Stimulated activated CD8-positive, alpha-beta memory T cell treated with anti-CD3 and anti-CD28 coated beads, Interleukin-12 subunit alpha, Interleukin-12 subunit beta, amount 100 ng/mL, for 24 hours (primary cell): ENCODE measurements at regions not wholly inside any gene's neighbourhood (a gene's known extent, or its start where the extent isn't known, plus 50 kb on each side); places are given as distances from the start of the nearest gene placed in this dataset.

Experiments used
- DNase-seq: peaks from one replicate; pipeline ENCODE4 v3.0.0-alpha.2; 2020; ENCODE audit errors: extremely low read depth

- no peak for DNase-seq
Observed at GRCh38 chr10:21326594-21327288, 198.7 kb downstream of the SKIDA1 start.

DNA sequence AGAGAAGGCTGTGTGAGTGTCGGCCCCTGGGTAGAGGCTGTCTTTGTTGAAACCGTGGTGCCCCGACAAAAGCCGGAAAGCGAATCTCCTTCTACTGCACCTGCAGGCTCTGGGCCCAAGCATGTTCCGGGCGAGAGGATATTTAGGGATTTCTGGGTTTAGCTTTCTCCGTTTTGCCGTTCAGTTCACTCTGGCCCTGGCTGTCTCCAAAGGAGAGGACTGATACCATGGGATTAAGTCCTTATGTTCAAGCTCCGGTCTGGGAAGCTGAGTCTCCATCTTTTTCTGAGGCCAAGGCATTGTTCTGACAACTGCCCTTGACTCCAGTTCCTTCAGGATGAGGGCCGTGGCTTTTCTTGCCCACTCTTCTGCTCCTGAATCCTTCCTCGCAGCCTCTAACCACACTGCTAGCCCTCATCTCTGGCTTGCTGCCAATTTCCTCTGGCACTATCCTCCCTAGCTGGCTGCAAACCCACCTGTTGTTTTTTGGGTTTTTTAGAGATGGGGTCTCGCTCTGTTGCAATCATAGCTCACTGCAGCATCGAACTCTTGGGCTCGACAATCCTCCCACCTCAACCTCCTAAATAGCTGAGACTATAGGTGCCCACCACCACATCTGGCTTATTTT lies 206.8 kb downstream of the SKIDA1 start:
- DNase-seq = no peak

GRCh38 chr10:21317902-21318301 lies 207.6 kb downstream of the SKIDA1 start:
- no peak for DNase-seq

DNA sequence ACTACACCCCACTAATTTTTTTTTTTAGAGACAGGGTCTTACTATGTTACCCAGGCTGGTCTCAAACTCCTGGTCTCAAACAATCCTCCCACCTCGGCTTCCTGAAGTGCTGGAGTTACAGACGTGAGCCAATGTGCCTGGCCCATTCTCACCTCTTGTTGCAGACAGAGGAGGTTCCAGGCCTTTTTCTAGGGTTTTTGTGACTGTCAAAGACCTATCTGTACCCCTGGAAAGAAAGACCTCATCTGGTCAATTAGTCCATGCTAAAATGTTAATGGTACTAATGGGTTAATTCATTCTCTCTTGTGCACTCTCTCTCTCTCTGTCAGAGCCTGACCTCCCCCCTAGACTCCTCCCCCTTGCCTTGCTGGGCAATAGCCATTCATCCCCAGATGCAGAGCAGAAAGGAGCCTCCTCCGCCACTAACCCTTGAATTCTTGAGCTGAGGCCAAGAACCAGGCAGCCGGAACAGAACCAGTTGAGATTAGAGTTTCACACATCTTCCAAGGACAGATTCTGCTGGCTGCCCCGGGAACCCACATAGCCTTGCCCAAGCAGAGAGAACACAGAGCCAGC lies 209.7 kb downstream of the SKIDA1 start:
- no peak for DNase-seq

- no peak for DNase-seq
Observed at GRCh38 chr10:21314906-21315644, 210.4 kb downstream of the SKIDA1 start.

DNA sequence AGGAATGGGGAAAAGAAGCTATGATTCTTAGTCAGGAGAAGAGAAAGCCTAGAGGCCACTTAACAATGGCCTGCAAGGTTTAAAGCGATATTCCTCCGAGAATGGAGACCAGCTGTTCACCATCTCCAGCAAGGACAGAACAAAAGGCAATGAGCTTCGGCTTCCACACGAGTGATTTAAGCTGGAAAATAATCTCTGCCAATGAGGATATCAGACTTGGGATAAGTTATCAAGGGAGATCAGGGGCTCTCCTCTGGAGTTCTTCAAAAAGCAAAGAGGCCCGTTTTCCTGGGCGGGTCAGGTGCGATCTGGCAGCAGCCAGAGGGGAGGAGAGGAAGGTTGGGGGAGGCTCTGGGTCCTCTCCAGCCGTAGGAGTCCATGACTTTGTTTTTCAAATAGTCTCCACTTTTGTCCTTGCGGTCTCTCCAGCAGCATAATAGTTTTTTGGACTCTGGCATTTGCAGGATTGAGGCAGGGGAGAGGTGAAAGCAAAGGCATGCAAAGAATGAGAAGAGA lies 211.3 kb downstream of the SKIDA1 start:
- no peak for DNase-seq

GRCh38 chr10:21313691-21314090 lies 211.8 kb downstream of the SKIDA1 start:
- no peak for DNase-seq

DNA sequence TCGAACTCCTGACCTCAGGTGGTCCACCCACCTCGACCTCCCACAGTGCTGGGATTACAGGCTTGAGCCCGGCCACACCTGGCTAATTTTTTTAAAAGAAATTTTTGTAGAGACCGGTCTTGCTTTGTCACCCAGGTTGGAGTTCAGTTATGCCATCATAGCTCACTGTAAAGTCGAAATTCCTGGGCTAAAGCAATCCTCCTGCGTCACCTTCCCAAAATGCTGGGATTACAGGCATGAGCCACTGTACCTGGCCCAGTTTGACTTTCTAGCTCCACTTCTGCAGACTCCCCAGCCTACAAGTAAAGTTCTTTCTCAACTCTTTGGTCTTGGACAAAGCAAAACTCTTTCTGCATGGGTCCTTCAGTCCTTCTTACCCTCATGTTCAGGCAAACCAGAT lies 214.1 kb downstream of the SKIDA1 start:
- DNase-seq = no peak

DNA sequence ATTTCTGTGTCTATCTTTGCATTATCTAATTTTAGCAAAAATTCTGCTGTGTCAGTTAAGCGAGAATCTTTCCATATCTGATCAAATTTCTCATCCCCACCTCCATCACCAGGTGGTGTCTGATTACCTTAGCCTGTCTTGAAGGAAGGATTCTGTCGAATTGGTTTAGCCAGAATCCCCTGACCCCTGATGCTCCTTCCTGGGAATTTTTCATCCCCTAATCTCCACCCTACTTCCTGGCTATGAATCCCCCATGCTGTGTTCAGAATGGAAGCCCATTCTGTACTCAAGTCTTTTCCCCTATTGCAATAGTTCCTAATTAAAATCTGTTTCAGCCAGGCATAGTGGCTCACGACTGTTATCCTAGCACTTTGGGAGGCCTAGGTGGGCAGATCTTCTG lies 216.1 kb downstream of the SKIDA1 start:
- no peak for DNase-seq

DNA sequence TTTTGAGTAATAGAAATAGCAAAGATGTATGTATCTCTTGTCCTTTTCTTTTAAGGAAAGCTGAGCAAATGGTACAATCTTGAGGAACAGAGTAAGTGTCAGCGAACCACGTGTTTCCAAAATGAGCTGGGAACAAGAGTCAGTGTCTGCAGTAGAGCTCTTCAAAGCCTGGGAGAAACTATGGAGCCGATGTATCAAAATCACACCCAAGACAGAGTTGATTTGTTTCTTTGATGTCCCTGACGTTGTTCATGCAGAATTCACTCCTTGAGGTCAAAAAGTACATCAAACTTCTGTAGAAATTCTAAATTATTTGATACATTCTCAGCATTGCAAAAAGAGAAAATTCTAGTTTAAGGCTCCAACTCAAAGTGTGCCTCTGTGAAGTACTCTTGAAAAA lies 216.5 kb downstream of the SKIDA1 start:
- DNase-seq = no peak

- DNase-seq = no peak
Observed at GRCh38 chr10:21308018-21308417, 217.5 kb downstream of the SKIDA1 start.

DNA sequence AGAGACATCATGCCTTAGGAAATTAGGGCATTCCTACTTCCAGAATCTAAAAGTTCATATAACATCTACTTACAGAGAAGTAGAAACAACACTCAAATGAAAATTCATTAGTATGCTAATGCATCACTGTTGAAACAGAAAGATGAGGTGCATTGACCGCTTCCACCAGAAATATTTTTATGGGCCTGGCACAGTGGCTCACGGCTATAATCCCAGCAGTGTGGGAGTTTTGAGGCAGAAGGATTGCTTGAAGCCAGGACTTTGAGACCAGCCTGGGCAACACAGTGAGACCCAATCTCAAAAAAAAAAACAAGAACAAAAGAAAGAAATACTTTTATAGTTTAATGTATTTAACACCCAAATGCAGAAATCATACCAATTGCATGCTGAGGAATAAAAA lies 220.9 kb downstream of the SKIDA1 start:
- DNase-seq = no peak

DNA sequence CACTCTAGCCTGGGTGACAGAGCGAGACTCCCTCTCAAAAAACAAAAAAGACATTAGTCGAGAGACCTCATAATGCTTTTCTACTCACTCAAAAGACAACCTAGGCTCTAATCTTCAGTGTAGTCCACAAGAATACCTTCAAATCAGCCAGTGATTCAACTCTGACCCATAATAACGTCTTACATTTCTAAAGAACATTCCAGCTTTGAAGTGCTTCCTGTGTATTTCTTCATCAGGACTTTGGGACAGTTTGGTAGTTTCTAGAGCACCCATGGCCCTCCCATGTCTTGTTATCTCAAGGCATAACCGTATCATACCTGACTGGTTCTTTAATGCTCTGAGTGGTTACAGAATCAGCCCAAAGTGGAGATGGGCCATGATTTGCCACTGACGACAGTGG lies 221.3 kb downstream of the SKIDA1 start:
- no peak for DNase-seq

GRCh38 chr10:21300551-21300950 lies 224.9 kb downstream of the SKIDA1 start:
- no peak for DNase-seq

DNA sequence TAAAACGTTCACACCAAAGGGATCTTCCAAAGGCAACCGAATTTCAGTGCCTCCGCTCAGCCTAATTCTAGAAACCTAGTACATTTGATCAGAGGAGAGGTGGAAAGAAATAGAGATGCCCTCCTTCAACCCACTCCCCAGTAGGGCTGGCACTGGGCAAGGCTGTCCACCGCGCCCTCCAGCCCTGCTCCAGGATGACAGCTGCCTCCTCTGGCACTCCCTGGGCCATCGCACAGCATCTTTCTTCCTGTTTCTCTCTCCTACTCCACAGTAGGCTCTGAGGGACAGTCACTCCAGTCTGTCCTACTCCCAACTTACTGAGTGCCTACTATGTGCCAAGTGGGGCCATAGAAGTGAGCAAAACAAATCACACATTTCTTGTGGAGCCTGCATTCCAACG lies 226.2 kb downstream of the SKIDA1 start:
- no peak for DNase-seq

- no peak for DNase-seq
Observed at GRCh38 chr10:21298701-21299100, 226.8 kb downstream of the SKIDA1 start.

- DNase-seq = no peak
Observed at GRCh38 chr10:21297603-21298383, 227.7 kb downstream of the SKIDA1 start.

GRCh38 chr10:21296575-21297355 lies 228.7 kb downstream of the SKIDA1 start:
- no peak for DNase-seq

DNA sequence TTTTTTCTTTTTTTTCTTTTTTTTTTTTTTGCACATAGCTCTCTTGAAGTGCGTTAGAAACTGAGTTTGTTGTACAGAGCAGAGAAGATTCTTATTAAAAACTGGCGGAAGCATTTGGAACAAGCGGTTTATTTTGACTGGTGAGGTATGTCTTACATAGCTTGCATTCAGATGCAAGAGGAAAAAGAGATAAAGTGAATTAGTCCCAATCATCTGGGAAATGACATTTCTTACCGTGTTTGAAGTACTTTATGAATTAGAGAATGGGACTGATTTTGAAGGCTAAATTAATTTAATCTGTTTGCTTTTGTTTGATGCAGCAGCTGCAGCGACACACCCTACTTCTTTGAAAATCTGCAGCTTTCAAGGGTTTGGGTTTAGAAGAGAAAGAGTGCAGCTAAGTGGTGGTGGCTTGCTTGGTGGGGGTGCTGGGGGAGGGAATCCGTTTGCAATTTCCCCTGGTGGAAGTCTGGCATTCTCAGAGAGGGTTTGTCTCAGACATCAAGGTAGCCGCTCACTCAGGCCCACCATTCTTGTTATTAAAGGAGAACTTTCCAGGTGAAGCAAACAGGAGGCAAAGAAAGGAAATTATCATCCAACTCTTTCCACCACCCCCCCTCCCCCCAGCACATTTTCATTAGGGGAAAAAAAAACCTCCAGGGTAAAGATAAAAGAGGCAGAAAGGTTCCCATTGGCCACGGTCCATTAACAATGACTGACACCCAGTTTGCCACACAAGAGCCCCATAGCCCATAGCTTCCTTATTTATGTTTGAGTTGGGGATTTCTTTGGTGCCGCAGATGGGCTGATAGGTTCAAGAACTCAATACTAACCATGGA lies 231.7 kb downstream of the SKIDA1 start:
- DNase-seq = no peak
